ENCODE measurements at regions not wholly inside any gene's neighbourhood (a gene's known extent, or its start where the extent isn't known, plus 50 kb on each side); places are given as distances from the start of the nearest gene placed in this dataset.

DNA sequence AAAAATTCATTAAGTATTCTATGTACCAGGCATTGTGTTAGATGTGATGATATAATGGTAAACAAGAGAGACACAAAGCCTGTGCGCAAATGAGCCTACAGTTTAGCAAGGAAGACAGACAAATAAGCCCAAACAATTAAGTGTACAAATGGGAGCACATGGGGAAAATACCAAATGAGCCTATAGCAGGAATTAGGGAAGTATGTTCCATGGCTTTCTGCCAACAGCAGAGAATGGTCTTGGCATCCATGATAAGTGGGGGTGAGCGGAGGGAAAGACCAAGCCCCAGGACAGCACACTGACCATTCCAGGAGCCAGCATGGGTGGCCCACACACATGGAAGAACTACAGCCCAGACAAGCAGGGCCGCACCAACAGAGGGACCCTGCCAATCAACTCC is 369.7 kb downstream of the DEPDC1B start:
- TF ChIP-seq POLR2A (IDR thresholded peaks at IDR 0.05; ENCODE audit: low read length) (no peak), GATA1 (IDR thresholded peaks at IDR 0.05; ENCODE audit: low read depth, low read length) (no peak)

Data from erythroblast (primary cell).